ENCODE measurements at regions not wholly inside any gene's neighbourhood (a gene's known extent, or its start where the extent isn't known, plus 50 kb on each side); places are given as distances from the start of the nearest gene placed in this dataset.
"Not testable (repeated sequence)": the region's sequence is repeated elsewhere in the genome, so short reads cannot be mapped to it uniquely, and the experiment has no call there.

- Histone ChIP-seq H3K27me3 (no peaks in the 10 kb centered on the region), H3K36me3 (no peaks in the 10 kb centered on the region), H3K4me1 (no peaks in the 10 kb centered on the region), H3K9me3 (no peaks in the 10 kb centered on the region), H3K4me3 (no peak overlapping the region), H3K27ac (no peak overlapping the region)
- ATAC-seq (no peak), DNase-seq (no peak)
- no peak for TF ChIP-seq CTCF (IDR thresholded peaks at IDR 0.05 in 4 of 5, conservative IDR thresholded peaks at IDR 0.05 in 1 of 5)
- no peak for TF ChIP-seq POLR2A (IDR thresholded peaks at IDR 0.05)
- in situ Hi-C loops (cut with MboI; ENCODE audit: low sequenced_read_pairs in 4 of 4): no loop called here
- intact Hi-C loops (cut with DNase I; ENCODE audit: low total_unique reads): no loop called here
Observed at GRCh38 chr9:14989811-14990210, 79.6 kb upstream of the FREM1 start.

DNA sequence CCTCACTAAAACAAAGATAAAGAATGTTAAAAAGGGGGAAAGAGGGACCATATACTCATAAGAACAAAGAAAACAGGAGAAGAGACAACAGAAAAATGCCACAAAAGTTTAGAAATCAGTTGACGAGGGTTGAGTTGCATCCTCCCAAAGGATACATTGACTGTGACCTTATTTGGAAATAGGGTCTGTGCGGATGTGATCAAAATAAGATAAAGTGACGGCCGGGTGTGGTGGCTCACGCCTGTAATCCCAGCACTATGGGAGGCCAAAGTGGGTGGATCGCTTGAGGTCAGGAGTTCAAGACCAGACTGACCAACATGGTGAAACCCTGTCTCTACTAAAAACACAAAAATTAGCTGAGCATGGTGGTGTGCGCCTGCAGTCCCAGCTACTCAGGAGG, 79.1 kb upstream of the FREM1 start:
- H3K27ac ChIP-seq; in situ Hi-C loops (cut with MboI; ENCODE audit: low sequenced_read_pairs in 4 of 4); H3K9me3 ChIP-seq; ATAC-seq; intact Hi-C loops (cut with DNase I; ENCODE audit: low total_unique reads); DNase-seq; H3K4me3 ChIP-seq; H3K4me1 ChIP-seq; H3K27me3 ChIP-seq; H3K36me3 ChIP-seq: not testable (repeated sequence)

DNA sequence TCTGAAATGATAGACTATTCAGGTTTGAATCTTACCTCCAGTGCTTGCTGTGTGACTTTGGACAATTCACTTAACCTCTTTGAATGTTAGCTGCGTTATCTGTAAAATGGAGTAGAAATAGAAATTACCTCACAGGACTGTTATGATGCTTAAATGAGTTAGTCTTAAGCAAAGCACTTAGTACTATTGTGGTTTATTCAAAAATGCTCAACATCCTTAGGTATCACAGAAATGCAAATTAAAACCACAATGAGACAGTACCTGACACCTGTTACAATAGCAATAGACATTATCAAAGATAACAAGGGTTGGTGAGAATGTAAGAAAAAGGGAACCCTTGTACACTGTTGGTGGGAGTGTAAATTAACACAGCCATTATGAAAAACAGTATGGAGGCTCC, 77.6 kb upstream of the FREM1 start:
- in situ Hi-C loops (cut with MboI; ENCODE audit: low sequenced_read_pairs in 4 of 4) (no loop called here), intact Hi-C loops (cut with DNase I; ENCODE audit: low total_unique reads) (no loop called here)
- H3K36me3 ChIP-seq: no peaks in the 10 kb centered on the region
- DNase-seq (no peak), ATAC-seq (no peak)
- H3K27me3 ChIP-seq: no peaks in the 10 kb centered on the region
- H3K4me3 ChIP-seq: no peak overlapping the region
- H3K9me3 ChIP-seq: no peaks in the 10 kb centered on the region
- TF ChIP-seq POLR2A (IDR thresholded peaks at IDR 0.05): no peak
- no peak for TF ChIP-seq CTCF (IDR thresholded peaks at IDR 0.05 in 4 of 5, conservative IDR thresholded peaks at IDR 0.05 in 1 of 5)
- H3K4me1 ChIP-seq: no peaks in the 10 kb centered on the region
- no peak overlapping the region for H3K27ac ChIP-seq

GRCh38 chr9:14985419-14985818, 75.2 kb upstream of the FREM1 start:
- Histone ChIP-seq H3K36me3 (no peaks in the 10 kb centered on the region), H3K27ac (no peak overlapping the region), H3K4me1 (no peaks in the 10 kb centered on the region), H3K27me3 (no peaks in the 10 kb centered on the region), H3K9me3 (no peaks in the 10 kb centered on the region), H3K4me3 (no peak overlapping the region)
- no peak for ATAC-seq
- no peak for DNase-seq
- in situ Hi-C loops (cut with MboI; ENCODE audit: low sequenced_read_pairs in 4 of 4) (no loop called here), intact Hi-C loops (cut with DNase I; ENCODE audit: low total_unique reads) (no loop called here)
- TF ChIP-seq CTCF (IDR thresholded peaks at IDR 0.05 in 4 of 5, conservative IDR thresholded peaks at IDR 0.05 in 1 of 5): no peak
- no peak for TF ChIP-seq POLR2A (IDR thresholded peaks at IDR 0.05)

DNA sequence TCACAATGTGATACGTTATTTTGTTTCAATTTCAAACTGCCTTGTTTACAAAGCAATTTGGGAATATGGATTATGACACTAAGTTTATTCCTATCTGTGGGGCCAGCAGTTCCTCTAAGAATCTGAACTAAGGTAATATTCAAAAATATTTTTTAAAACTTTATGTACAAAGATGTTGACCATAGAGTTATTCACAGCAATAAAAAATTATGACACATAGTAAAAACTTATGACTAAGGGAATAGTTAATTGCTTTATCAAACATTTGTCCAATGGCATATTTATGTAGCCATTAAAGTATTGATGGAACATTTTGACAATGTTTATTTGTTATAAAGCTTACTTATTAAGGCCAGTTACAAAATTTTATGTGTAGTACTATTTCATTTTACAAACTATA, 73.4 kb upstream of the FREM1 start:
- in situ Hi-C loops (cut with MboI; ENCODE audit: low sequenced_read_pairs in 4 of 4): no loop called here
- H3K4me1 ChIP-seq: no peaks in the 10 kb centered on the region

More for the DNA sequence above, 73.4 kb upstream of the FREM1 start:
- Histone ChIP-seq H3K9me3 (no peaks in the 10 kb centered on the region), H3K27me3 (no peaks in the 10 kb centered on the region), H3K36me3 (no peaks in the 10 kb centered on the region), H3K27ac (no peak overlapping the region), H3K4me3 (no peak overlapping the region)
- TF ChIP-seq POLR2A (IDR thresholded peaks at IDR 0.05): no peak
- TF ChIP-seq CTCF (IDR thresholded peaks at IDR 0.05 in 4 of 5, conservative IDR thresholded peaks at IDR 0.05 in 1 of 5): no peak
- no peak for ATAC-seq
- no peak for DNase-seq
- intact Hi-C loops (cut with DNase I; ENCODE audit: low total_unique reads): no loop called here
